Stimulated activated CD8-positive, alpha-beta memory T cell treated with anti-CD3 and anti-CD28 coated beads, Interleukin-4, amount 100 ng/mL, for 48 hours (primary cell): ENCODE measurements at regions not wholly inside any gene's neighbourhood (a gene's known extent, or its start where the extent isn't known, plus 50 kb on each side); places are given as distances from the start of the nearest gene placed in this dataset.
"Not testable (repeated sequence)": the region's sequence is repeated elsewhere in the genome, so short reads cannot be mapped to it uniquely, and the experiment has no call there.

Experiments
- DNase-seq: peaks from one replicate; pipeline ENCODE4 v3.0.0-alpha.2; 2020

DNA sequence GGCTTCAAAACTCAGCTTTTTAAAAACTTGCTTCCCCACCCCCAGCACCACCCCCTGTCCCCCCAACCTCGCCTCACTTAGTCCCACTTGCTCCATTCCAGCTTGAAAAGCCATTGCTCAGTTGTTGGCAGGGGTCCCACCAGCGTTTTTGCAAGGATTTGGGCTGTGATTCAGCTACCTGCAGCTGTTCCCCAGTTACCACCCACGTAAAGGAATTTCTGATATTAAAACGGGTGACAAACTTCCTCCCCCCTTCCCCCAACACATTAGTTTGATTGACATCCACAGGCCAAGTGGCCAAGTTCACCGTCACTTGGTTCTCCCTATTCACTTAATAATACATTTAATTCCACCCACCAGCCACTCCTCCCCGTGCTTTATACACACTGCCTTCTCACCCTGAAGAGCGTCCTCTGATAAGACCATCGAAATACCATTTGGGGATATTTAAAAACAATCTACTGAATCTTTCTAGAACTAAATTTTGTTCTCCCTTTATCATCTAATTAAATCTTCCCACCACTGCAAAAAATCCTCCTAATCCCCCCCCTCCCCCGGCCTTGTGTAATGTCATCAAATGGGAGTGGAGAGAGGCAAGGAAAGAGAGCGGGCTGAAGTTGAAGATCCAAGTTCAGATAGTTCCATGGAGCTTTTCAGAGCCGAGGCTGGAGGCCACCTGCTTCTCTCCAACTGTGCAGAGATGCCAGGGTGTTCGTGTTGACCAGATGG is 55.1 kb downstream of the SOX9 start:
- DNase-seq = no peak

DNA sequence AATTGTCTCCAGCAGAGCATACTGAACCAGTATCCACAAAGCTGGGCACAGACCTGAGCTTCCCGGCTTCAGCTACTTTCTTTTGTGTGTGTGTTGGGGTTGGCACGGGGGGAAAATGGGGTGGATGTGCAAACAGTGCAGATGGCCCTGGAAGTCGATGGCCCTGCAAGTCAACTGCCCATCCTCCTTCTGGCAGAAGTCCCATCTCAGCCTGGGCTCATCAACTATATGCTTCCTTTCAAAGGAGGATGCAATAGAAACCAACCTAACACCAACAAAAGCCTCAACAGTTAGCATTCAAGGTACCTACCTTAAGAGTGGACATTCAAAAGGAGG is 55.7 kb downstream of the SOX9 start:
- DNase-seq = no peak

GRCh38 chr17:72176951-72177660 is 56.3 kb downstream of the SOX9 start:
- no peak for DNase-seq

GRCh38 chr17:72177738-72178137 is 56.9 kb downstream of the SOX9 start:
- DNase-seq = no peak

- DNase-seq = no peak
Observed at GRCh38 chr17:72182371-72182873, 61.6 kb downstream of the SOX9 start.

- DNase-seq = no peak
Observed at GRCh38 chr17:72183194-72183685, 62.4 kb downstream of the SOX9 start.

- no peak for DNase-seq
Observed at GRCh38 chr17:72184805-72185204, 64.0 kb downstream of the SOX9 start.

- no peak for DNase-seq
Observed at GRCh38 chr17:72185564-72185963, 64.7 kb downstream of the SOX9 start.

- no peak for DNase-seq
Observed at GRCh38 chr17:72187556-72187955, 66.7 kb downstream of the SOX9 start.

- DNase-seq = no peak
Observed at GRCh38 chr17:72188801-72189200, 68.0 kb downstream of the SOX9 start.

GRCh38 chr17:72189768-72190593 is 69.2 kb downstream of the SOX9 start:
- DNase-seq = no peak

DNA sequence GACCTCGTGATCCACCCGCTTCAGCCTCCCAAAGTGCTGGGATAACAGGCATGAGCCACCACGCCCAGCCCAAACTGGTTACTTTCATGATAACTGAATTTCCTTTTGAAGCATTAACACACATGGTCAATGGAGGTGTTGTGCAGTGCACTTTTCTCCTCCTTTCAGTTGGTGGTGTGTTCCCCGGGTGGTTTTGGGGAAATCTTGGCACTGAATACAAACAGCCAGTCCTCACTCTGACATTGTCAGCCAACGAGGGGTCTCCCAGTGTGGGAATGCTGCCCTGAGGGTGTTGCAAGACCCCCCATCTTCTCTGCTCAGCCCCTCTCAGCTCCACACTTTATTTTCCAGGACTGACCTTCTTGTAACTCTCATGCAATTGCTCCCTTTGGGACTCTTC is 70.5 kb downstream of the SOX9 start:
- DNase-seq = no peak

- DNase-seq = no peak
Observed at GRCh38 chr17:72191921-72192799, 71.3 kb downstream of the SOX9 start.

DNA sequence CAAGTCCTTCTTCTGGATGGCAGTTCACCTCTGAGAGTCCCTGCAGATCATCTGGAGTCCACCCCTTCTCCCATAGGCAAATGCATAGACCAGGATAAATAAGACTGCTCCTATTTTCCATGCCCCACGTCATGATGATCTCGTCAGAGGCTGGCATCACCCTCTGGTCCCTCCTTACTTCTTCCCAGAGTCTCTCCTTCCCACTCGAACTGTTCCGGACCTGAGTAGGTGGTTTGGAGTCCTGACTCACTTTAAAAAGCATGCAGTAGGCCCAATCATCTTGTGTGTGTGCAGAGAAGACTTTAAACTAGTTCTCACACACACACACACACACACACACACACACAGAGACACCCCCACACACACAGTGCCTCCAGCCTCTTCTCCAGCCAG is 72.0 kb downstream of the SOX9 start:
- DNase-seq = no peak

GRCh38 chr17:72193391-72194106 is 72.7 kb downstream of the SOX9 start:
- no peak for DNase-seq

DNA sequence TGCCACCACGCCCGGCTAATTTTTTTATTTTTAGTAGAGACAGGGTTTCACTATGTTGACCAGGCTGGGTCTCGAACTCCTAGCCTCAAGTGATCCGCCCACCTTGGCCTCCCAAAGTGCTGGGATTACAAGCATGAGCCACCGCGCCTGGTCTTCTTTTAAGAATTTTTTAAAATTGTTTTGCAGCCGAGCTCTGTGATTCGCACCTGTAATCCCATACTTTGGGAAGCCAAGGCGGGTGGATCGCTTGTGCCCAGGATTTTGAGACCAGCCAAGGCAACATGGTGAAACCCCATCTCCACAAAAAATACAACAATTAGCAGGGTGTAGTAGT is 73.3 kb downstream of the SOX9 start:
- not testable (repeated sequence) for DNase-seq

DNA sequence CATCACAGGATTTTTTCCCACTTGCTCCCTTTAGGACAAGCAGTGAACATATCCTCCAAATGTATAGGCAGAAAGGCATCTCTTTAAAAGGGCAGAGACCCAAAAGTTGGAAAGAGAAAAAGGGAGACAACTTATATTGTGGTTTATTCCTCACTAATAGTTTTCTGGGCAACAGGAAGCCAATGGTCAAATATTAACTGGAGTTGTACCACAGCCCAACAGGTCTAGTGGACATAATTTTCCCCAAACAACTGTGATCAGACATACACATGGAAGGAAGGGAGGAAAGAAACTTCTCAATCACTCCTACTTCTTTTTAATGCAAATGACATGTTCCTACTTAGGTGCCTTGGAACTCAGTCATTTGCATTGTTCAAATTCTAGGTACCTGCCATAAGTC is 78.4 kb downstream of the SOX9 start:
- DNase-seq = no peak

DNA sequence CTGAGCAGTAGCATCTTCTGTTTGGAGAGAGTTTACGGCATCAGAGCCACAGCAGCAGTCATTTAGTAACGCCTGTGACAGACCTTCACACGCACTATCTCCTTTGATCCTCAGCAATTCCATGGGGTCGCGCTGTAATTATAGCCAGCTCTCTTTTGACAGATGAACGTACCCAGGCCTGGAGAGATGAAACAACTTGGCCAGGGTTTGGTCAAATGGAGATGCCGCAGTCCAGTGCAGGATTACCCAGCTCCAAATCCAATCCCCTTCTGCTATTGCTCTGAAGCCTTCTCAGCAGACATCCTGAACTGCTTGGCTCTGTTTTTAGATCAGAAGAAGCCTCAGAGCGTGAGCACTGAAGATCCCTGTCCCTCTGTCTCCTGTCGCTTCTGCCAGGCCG is 83.9 kb downstream of the SOX9 start:
- no peak for DNase-seq

GRCh38 chr17:72205357-72205756 is 84.5 kb downstream of the SOX9 start:
- DNase-seq = no peak

DNA sequence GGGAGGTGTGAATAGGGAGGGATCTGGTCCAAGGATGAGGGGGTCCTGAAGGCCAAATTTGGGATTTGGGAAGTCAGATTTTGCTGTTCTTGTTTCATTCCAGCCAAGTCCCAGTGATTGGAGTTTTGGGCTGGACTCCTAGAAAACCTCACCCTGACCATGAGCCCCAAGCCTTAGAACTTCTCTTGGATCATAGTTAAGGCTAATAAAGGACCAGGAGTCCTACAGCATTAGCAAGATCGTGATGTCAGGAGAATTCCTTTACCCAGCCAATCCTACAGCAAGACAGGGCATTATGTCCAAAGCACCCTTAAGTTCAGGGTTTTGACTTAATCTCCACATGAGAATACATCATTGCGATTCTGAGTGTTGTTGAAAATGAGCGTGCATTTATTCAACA is 85.0 kb downstream of the SOX9 start:
- DNase-seq = no peak

DNA sequence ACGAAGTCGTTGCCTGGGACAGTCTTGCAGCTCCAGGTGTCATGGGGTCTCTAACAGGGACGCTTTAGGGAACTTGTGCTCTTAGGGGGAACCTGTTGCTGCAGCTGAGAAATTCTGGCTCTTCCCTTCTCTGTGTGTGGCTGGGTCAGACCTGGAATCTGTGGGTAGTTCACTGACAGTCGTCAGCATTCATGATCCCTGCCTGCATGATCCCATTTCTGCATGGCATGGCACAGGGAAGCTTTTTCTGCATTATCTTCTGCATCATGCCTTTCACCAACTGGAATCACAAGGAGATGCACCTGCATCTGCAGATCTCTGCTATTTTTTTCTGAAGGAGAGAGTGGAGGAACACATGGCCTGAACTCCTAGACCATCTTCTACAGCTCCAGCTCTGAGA is 85.6 kb downstream of the SOX9 start:
- no peak for DNase-seq

DNA sequence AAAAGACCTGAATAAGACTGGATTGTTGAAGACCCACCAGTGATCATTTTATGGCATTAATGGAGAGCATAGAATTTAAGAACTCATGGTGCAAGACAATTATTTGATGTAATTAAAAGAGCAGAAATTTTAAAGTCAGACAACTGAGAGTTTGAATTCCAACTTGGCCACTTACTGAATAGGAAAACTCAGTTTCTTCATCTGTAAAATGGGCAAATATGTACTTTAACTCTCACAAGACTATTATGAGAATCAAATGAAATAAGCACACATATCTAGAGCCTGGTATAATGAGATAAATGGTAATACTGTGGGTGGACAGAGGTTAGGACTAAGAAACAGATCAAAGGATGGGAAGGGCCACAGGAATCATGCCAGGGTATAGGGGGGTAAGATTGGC is 88.0 kb downstream of the SOX9 start:
- no peak for DNase-seq
